ENCODE measurements at regions not wholly inside any gene's neighbourhood (a gene's known extent, or its start where the extent isn't known, plus 50 kb on each side); places are given as distances from the start of the nearest gene placed in this dataset.

DNA sequence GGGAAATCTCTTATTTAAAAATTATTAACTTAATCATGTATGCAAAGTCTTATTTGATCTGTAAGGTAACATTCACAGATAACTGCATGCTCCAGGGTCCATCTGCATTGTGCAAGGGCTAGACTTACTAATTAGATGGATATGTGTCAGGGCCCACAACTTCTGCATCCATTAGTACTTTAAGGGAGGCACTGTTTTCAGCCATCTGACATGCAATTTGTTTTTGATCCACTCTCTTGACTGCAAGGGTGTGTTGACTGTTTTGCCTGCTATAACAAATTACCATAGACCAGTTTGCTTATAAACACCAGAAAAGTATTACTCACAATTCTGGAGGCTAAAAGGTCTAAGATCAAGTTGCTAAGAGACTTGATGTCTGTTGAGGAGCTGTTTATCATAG lies 542.1 kb upstream of the HS3ST1 start:
- H3K9ac ChIP-seq (ENCODE audit: control insufficient read depth, extremely low read depth, insufficient read depth, low read length): no peak overlapping the region
- no peaks in the 10 kb centered on the region for H3K27me3 ChIP-seq (ENCODE audit: control insufficient read depth, extremely low read depth, insufficient read depth, low read length)
- no peak for DNase-seq (ENCODE audit: low read depth, low spot score)
- H4K20me1 ChIP-seq (ENCODE audit: control insufficient read depth, extremely low read depth, insufficient read depth, low read length): no peaks in the 10 kb centered on the region
- FAIRE-seq: no peak
- no peak overlapping the region for H3K4me3 ChIP-seq (ENCODE audit: control insufficient read depth in 2 of 3, extremely low read depth in 1 of 3, insufficient read depth in 2 of 3, low read depth in 1 of 3, low read length in 3 of 3)
- H3K27ac ChIP-seq (ENCODE audit: control insufficient read depth, insufficient read depth, low read length): no peak overlapping the region
- H3K79me2 ChIP-seq (ENCODE audit: control insufficient read depth, insufficient read depth, low read length): no peaks in the 10 kb centered on the region
- no peaks in the 10 kb centered on the region for H3K9me3 ChIP-seq (ENCODE audit: control insufficient read depth, low read depth, low read length)
- H2AFZ ChIP-seq (ENCODE audit: control insufficient read depth, low read length): no peak overlapping the region
- no peak for TF ChIP-seq EZH2 (IDR thresholded peaks at IDR 0.05; ENCODE audit: low read length)
- TF ChIP-seq, protein P1, sequence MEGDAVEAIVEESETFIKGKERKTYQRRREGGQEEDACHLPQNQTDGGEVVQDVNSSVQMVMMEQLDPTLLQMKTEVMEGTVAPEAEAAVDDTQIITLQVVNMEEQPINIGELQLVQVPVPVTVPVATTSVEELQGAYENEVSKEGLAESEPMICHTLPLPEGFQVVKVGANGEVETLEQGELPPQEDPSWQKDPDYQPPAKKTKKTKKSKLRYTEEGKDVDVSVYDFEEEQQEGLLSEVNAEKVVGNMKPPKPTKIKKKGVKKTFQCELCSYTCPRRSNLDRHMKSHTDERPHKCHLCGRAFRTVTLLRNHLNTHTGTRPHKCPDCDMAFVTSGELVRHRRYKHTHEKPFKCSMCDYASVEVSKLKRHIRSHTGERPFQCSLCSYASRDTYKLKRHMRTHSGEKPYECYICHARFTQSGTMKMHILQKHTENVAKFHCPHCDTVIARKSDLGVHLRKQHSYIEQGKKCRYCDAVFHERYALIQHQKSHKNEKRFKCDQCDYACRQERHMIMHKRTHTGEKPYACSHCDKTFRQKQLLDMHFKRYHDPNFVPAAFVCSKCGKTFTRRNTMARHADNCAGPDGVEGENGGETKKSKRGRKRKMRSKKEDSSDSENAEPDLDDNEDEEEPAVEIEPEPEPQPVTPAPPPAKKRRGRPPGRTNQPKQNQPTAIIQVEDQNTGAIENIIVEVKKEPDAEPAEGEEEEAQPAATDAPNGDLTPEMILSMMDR (optimal IDR thresholded peaks at IDR 0.05 in 1 of 3, IDR thresholded peaks at IDR 0.05 in 1 of 3, conservative IDR thresholded peaks at IDR 0.05 in 1 of 3; ENCODE audit: extremely low read depth in 1 of 3, insufficient read depth in 2 of 3, low read length in 3 of 3): no peak
- H3K9me1 ChIP-seq (ENCODE audit: control insufficient read depth, extremely low read depth, insufficient read depth, low read length): no peaks in the 10 kb centered on the region
- dilution Hi-C loops (cut with MboI; ENCODE audit: extremely low pct_ligation_motif_present, low sequenced_read_pairs): no loop called here
- H3K36me3 ChIP-seq (ENCODE audit: control insufficient read depth in 2 of 2, extremely low read depth in 1 of 2, insufficient read depth in 2 of 2, low read length in 2 of 2): no peaks in the 10 kb centered on the region
- H3K4me2 ChIP-seq (ENCODE audit: control insufficient read depth, extremely low read depth, insufficient read depth, low read depth, low read length): no peak overlapping the region
- H3K4me1 ChIP-seq (ENCODE audit: control insufficient read depth, extremely low read depth, insufficient read depth, low read length): no peaks in the 10 kb centered on the region

DNA sequence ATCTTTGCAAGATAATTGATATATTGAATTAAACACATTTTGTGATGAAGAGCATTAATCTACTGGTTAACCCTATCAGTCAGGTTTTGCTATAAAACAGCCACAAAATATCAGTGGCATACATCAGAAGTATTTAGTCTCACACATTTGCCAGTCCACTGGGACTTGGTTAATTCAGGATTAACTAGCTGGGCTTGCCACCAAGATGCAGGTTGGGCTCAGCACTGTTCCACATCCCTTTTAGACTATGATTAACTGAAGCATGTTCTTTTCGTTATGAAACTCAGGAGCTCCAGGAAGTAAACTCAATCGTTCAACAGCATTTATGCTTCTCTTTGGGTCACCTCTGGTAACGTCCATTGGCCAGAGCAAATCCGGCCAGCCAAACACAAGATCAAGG lies 538.1 kb upstream of the HS3ST1 start:
- Histone ChIP-seq H3K79me2 (ENCODE audit: control insufficient read depth, insufficient read depth, low read length) (no peaks in the 10 kb centered on the region), H3K9me1 (ENCODE audit: control insufficient read depth, extremely low read depth, insufficient read depth, low read length) (no peaks in the 10 kb centered on the region), H3K27ac (ENCODE audit: control insufficient read depth, insufficient read depth, low read length) (no peak overlapping the region), H3K4me3 (ENCODE audit: control insufficient read depth in 2 of 3, extremely low read depth in 1 of 3, insufficient read depth in 2 of 3, low read depth in 1 of 3, low read length in 3 of 3) (no peak overlapping the region), H3K4me2 (ENCODE audit: control insufficient read depth, extremely low read depth, insufficient read depth, low read depth, low read length) (no peak overlapping the region), H3K9ac (ENCODE audit: control insufficient read depth, extremely low read depth, insufficient read depth, low read length) (no peak overlapping the region), H3K36me3 (ENCODE audit: control insufficient read depth in 2 of 2, extremely low read depth in 1 of 2, insufficient read depth in 2 of 2, low read length in 2 of 2) (no peaks in the 10 kb centered on the region), H3K9me3 (ENCODE audit: control insufficient read depth, low read depth, low read length) (no peaks in the 10 kb centered on the region), H3K4me1 (ENCODE audit: control insufficient read depth, extremely low read depth, insufficient read depth, low read length) (no peaks in the 10 kb centered on the region), H3K27me3 (ENCODE audit: control insufficient read depth, extremely low read depth, insufficient read depth, low read length) (no peaks in the 10 kb centered on the region), H4K20me1 (ENCODE audit: control insufficient read depth, extremely low read depth, insufficient read depth, low read length) (no peaks in the 10 kb centered on the region), H2AFZ (ENCODE audit: control insufficient read depth, low read length) (no peak overlapping the region)
- no peak for TF ChIP-seq EZH2 (IDR thresholded peaks at IDR 0.05; ENCODE audit: low read length)
- TF ChIP-seq, protein P1 (optimal IDR thresholded peaks at IDR 0.05 in 1 of 3, IDR thresholded peaks at IDR 0.05 in 1 of 3, conservative IDR thresholded peaks at IDR 0.05 in 1 of 3; ENCODE audit: extremely low read depth in 1 of 3, insufficient read depth in 2 of 3, low read length in 3 of 3): no peak
- FAIRE-seq: no peak
- dilution Hi-C loops (cut with MboI; ENCODE audit: extremely low pct_ligation_motif_present, low sequenced_read_pairs): no loop called here
- no peak for DNase-seq (ENCODE audit: low read depth, low spot score)

All from keratinocyte (primary cell).